BJ (cell line): ENCODE measurements at regions not wholly inside any gene's neighbourhood (a gene's known extent, or its start where the extent isn't known, plus 50 kb on each side); places are given as distances from the start of the nearest gene placed in this dataset.

ENCODE experiments used
- CTCF ChIA-PET: fragments of 350-600 bp; formaldehyde crosslinking; extraction: SDS; loops from one replicate; lab custom pipeline; 2021; ENCODE audit warnings: antibody characterized with exemption, inconsistent platforms; lab: Yijun Ruan, JAX
- POLR2A ChIA-PET: fragments of 300-600 bp; sonication (Branson Sonifier 250); formaldehyde crosslinking; extraction: SDS; loops from one replicate; lab custom pipeline; 2021; ENCODE audit warnings: antibody characterized with exemption; lab: Charles Lee
- DNase-seq: peaks from one replicate; pipeline ENCODE4 v3.0.0-alpha.2; 2011; ENCODE audit warnings: low read depth
- H3K27me3 ChIP-seq: 2 replicates; pipeline ENCODE4 v1.6.0; 2011; ENCODE audit warnings: low read length; ENCODE audit not compliant: control insufficient read depth, insufficient read depth
- H3K36me3 ChIP-seq: 2 replicates; pipeline ENCODE4 v1.5.1; 2011; ENCODE audit warnings: low read length; ENCODE audit not compliant: control insufficient read depth, insufficient read depth
- H3K4me3 ChIP-seq: 2 replicates; pipeline ENCODE4 v1.5.1; 2011; ENCODE audit warnings: low read depth, mild to moderate bottlenecking, control low read depth, low read length
- CTCF ChIP-seq: IDR thresholded peaks from 2 replicates; pipeline ENCODE4 v1.5.1; 2011; ENCODE audit warnings: low read depth, mild to moderate bottlenecking, control low read depth, inconsistent platforms, low read length, moderate library complexity; ENCODE audit not compliant: insufficient read depth

- Histone ChIP-seq H3K36me3 (no peaks in the 10 kb centered on the region), H3K27me3 (no peaks in the 10 kb centered on the region), H3K4me3 (no peak overlapping the region)
- ChIA-PET CTCF (no interaction called here), POLR2A (no interaction called here)
- no peak for DNase-seq
- no peak for TF ChIP-seq CTCF
These were observed 996.3 kb upstream of the CDH10 start for GRCh38 chr5:25641124-25641523.

GRCh38 chr5:25619273-25619672 lies 974.5 kb upstream of the CDH10 start:
- POLR2A ChIA-PET = no interaction called here
- Histone ChIP-seq H3K27me3 (no peaks in the 10 kb centered on the region), H3K4me3 (no peak overlapping the region), H3K36me3 (no peaks in the 10 kb centered on the region)
- no peak for TF ChIP-seq CTCF
- CTCF ChIA-PET = interaction anchor here (0.6 kb wide), 1 partner anchor 26 kb away, joined by 3 read pairs; no protein-coding TSS in a partner anchor
- DNase-seq = no peak

GRCh38 chr5:25618821-25619220 lies 974.0 kb upstream of the CDH10 start:
- DNase-seq = no peak
- ChIA-PET POLR2A (no interaction called here), CTCF (no interaction called here)
- Histone ChIP-seq H3K36me3 (no peaks in the 10 kb centered on the region), H3K27me3 (no peaks in the 10 kb centered on the region), H3K4me3 (no peak overlapping the region)
- TF ChIP-seq CTCF = no peak

GRCh38 chr5:25614466-25614865 lies 969.7 kb upstream of the CDH10 start:
- no peak overlapping the region for H3K4me3 ChIP-seq
- ChIA-PET POLR2A (no interaction called here), CTCF (no interaction called here)
- TF ChIP-seq CTCF = no peak
- H3K36me3 ChIP-seq = no peaks in the 10 kb centered on the region
- H3K27me3 ChIP-seq = no peaks in the 10 kb centered on the region
- no peak for DNase-seq

GRCh38 chr5:25604681-25605080 lies 959.9 kb upstream of the CDH10 start:
- no peak for DNase-seq
- POLR2A ChIA-PET = no interaction called here
- CTCF ChIA-PET = no interaction called here
- Histone ChIP-seq H3K27me3 (no peaks in the 10 kb centered on the region), H3K4me3 (no peak overlapping the region), H3K36me3 (no peaks in the 10 kb centered on the region)
- TF ChIP-seq CTCF = no peak
